HG02763 (cell line): ENCODE measurements at regions not wholly inside any gene's neighbourhood (a gene's known extent, or its start where the extent isn't known, plus 50 kb on each side); places are given as distances from the start of the nearest gene placed in this dataset.
"Not testable (repeated sequence)": the region's sequence is repeated elsewhere in the genome, so short reads cannot be mapped to it uniquely, and the experiment has no call there.

Source experiments
- ATAC-seq: cut with Tn5 transposase; IDR thresholded peaks from one replicate; pipeline ENCODE4 v1.9.1; 2021; ENCODE audit warnings: mild to moderate bottlenecking, moderate library complexity; ENCODE audit not compliant: unreplicated experiment

- no peak for ATAC-seq
Measured at GRCh38 chr6:112967974-112968373, 620.8 kb downstream of the RFPL4B start.

- no peak for ATAC-seq
Measured at GRCh38 chr6:112971651-112972050, 624.5 kb downstream of the RFPL4B start.

- ATAC-seq: not testable (repeated sequence)
Measured at GRCh38 chr6:112974931-112975330, 627.8 kb downstream of the RFPL4B start.

- ATAC-seq: not testable (repeated sequence)
Measured at GRCh38 chr6:112976579-112976978, 629.4 kb downstream of the RFPL4B start.

GRCh38 chr6:112979830-112980229, 632.7 kb downstream of the RFPL4B start:
- ATAC-seq: no peak

- no peak for ATAC-seq
Measured at GRCh38 chr6:112980676-112981075, 633.5 kb downstream of the RFPL4B start.

GRCh38 chr6:112983713-112984261, 636.7 kb downstream of the RFPL4B start:
- ATAC-seq: no peak

- ATAC-seq: no peak
Measured at GRCh38 chr6:112984899-112985298, 637.8 kb downstream of the RFPL4B start.

- no peak for ATAC-seq
Measured at GRCh38 chr6:112986321-112986720, 639.2 kb downstream of the RFPL4B start.

- ATAC-seq: no peak
Measured at GRCh38 chr6:112988748-112989147, 641.6 kb downstream of the RFPL4B start.

- ATAC-seq: no peak
Measured at GRCh38 chr6:112990971-112991370, 643.8 kb downstream of the RFPL4B start.

GRCh38 chr6:112991912-112992311, 644.8 kb downstream of the RFPL4B start:
- ATAC-seq: no peak

GRCh38 chr6:112997421-112998085, 650.4 kb downstream of the RFPL4B start:
- ATAC-seq: no peak

- ATAC-seq: no peak
Measured at GRCh38 chr6:113004054-113004453, 656.9 kb downstream of the RFPL4B start.

- no peak for ATAC-seq
Measured at GRCh38 chr6:113004470-113005270, 657.5 kb downstream of the RFPL4B start.

GRCh38 chr6:113006494-113006893, 659.4 kb downstream of the RFPL4B start:
- ATAC-seq: no peak

GRCh38 chr6:113009682-113010081, 662.6 kb downstream of the RFPL4B start:
- no peak for ATAC-seq

- no peak for ATAC-seq
Measured at GRCh38 chr6:113010196-113010989, 663.3 kb downstream of the RFPL4B start.

GRCh38 chr6:113011389-113011788, 664.3 kb downstream of the RFPL4B start:
- no peak for ATAC-seq

GRCh38 chr6:113011801-113012200, 664.7 kb downstream of the RFPL4B start:
- ATAC-seq: no peak

- no peak for ATAC-seq
Measured at GRCh38 chr6:113015249-113015648, 668.1 kb downstream of the RFPL4B start.
